ENCODE measurements at regions not wholly inside any gene's neighbourhood (a gene's known extent, or its start where the extent isn't known, plus 50 kb on each side); places are given as distances from the start of the nearest gene placed in this dataset.
A peak's percentile ranks its signal among the peaks of the same experiment; 100 is the strongest.

DNA sequence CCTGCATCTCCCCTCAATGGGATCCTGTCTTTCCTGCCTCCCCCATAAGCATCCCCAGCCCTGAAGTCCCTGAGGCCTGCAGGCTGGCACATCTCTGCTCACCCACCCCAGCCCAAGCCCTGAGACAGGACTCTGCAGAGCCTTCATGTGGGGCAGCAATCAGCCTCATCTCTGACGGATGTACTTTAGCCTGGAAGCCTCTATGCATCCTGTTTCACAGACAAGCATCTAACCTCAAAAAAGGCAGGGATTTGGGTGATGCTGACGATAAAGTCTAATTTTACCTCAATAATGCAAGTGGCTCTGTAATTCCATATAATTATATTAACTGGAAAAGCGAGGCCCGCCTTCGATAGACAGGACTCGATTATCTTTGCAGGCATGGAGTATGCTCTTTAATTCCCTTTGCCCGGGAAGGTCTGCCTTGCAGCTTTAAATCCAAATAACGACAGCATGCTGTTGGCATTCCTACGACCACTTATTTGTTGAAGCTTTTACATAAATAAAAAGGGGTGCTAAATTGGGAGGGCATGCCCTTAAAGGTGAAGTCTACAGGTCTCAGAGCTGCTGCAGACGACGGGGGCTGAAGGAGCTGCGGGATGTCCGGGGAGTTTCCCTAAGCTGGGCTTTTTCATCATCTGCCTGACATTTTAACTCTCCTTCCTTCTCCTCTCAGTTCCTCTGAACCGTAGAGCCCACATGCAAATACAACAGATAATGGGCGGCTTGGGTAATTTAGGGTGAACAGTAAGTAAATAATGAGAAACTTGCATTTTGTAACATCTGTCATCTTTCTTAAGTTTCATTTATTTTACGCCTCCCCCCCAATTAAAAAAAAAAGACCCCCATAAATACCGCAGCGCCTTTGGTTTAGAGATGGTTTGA lies 211.5 kb downstream of the URI1 start:
- no peak for DNase-seq
- ATAC-seq: peak; percentile 35

DNA sequence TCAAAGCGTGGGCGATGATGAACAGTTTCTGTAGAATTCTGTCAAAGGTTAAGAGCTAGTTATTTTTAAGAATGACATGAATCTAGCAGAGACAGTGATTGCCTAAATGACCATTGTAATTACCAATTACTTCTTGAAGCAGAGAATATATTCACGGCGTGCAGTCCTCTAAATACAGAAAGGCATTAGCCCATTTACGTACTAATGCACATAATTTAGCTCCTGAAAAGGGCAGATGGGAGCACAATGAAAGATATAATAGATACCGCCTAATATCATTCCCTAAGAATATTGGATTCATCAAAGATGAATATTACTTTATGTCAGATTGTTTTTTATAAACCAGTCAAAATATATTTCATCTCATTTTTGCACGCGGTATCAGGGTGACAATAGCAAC lies 212.4 kb downstream of the URI1 start:
- ATAC-seq (no peak), DNase-seq (no peak)

DNA sequence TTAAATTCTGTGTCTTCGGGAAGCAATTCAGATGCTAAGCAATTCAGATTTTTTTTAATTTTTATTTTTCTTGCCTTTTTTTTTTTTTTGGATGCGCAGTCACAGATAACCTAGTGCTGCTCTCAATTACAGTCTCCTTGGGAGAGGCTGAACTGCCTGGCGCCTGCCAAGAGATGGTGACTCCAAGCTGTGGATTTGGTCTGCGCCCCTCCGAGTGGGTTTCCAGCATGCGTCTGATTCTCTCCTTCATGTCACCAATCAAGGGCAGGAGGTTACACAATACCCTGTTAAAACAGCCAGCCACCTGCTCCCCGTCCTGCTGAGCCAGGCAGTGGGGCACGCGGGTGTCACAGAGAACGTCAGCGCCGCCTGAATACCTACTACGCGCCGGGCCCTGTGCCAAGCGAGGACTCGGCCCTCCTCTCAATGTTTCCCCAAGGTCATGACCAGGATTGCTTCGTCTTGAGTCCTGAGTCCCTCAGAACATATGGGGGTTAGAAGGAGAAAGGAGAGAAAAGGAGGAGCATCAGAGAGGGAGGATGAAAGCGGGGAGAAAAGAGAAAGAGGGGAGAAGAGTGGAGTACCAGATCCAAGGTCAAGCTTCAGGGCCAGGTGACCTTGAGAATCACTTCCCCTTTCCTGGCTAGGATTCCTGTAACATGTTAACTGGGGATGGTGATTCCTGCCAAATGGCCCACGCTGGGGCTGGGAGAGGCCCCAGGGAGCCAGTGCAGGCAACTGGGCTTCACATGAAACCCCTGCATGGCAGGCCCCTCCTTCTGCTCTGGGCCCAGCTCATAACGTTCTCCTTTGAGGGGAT lies 213.6 kb downstream of the URI1 start:
- ATAC-seq (no peak), DNase-seq (no peak)

GRCh38 chr19:30156646-30157045 lies 214.6 kb downstream of the URI1 start:
- DNase-seq (no peak), ATAC-seq (no peak)

DNA sequence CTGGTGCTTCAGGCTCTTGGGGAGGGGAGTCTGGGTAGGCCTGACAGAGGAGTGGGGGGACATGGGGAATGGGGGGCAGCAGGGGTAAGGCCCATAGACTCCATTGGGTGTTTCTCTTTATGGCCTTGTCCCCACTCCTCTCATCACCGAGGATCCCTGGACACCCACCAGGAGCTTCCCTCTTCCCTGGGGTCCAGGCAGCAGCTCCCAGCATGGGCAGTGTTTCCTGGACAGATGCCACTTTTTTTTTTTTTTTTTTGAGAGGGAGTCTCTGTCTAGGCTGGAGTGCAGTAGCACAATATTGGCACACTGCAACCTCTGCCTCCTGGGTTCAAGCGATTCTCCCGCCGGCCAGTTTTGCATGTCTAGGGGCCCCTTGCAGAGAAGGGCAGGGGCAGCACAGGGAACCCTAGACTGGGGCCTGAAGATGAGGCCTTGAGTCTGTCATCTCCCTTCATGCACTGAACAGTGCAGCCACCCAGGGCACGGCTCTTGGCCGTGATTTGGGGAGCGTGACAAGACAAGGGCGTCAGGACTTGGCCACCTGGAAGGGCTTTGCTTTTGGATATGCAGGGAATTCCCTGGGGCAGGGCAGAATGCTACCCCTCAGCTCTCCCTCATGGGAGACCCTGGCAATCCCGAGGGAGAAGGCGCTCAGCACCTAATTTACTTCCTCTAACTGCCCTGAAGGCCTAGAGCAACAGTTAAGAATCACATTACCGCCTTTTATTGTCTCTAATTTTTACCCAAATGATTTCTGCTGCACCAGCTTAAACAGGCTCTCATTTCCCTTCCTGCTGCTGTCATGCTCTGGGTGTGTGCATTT lies 213.9 kb upstream of the ZNF536 start:
- ATAC-seq (no peak), DNase-seq (no peak)

DNA sequence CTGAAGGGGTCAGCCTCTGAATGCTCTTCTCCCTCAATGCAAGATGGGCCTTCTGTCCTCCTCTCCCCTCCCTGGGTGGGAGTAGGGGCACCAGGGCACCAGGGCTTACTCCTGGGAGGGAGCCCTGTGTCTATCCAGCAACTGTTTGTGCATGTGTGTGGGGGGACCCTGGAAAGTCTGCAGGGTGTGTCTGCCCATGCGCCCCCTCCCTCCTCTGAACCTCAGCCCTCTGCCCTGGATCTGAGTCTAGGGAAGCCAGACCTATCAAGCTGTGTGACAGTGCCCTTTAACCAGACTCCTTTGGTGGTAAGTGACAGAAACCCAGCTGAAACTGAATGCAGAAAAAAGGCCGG lies 213.3 kb upstream of the ZNF536 start:
- DNase-seq: no peak
- no peak for ATAC-seq

DNA sequence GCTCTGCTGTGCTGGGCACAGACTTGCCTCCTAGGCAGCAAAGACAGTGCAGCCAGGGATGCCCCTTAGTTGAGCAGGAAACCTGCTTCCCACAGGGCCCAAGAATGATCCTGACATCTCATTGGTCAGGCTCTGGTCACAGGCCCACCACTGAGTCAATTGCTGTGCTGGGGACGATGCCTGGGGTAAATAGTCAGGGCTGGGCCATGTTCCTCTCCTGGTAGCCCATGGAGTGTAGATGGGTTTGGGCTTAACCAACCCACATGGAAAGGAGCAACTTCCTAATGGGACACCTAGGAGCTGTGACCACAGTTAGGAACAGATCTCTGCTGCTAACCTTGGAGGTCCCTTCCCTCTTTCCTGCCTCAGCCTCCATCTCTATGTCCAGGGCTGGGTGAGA lies 212.5 kb upstream of the ZNF536 start:
- ATAC-seq (no peak), DNase-seq (no peak)

GRCh38 chr19:30160426-30160825 lies 211.8 kb upstream of the ZNF536 start:
- no peak for ATAC-seq
- no peak for DNase-seq

- DNase-seq: no peak
- no peak for ATAC-seq
Observed at GRCh38 chr19:30161021-30161655, 211.0 kb upstream of the ZNF536 start.

DNA sequence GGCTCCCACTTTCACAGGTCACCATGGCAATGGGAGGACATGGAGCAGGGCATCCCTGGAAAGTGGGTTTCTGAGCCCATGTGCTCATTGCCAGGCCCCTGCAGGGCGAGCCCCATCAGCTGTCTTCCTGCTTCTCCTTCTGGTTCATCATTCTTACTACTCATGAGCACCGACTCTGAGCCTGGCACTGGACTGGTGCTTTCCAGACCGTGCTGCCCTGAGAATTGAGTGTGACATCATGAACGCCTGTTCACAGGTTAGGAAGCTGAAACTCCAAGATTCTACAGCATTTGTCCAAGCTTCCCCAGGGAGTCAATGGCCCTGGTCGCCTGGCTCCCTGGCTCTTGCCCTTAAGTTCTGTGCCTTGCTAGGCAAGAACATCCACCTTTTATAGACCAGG lies 210.4 kb upstream of the ZNF536 start:
- ATAC-seq: no peak
- no peak for DNase-seq

DNA sequence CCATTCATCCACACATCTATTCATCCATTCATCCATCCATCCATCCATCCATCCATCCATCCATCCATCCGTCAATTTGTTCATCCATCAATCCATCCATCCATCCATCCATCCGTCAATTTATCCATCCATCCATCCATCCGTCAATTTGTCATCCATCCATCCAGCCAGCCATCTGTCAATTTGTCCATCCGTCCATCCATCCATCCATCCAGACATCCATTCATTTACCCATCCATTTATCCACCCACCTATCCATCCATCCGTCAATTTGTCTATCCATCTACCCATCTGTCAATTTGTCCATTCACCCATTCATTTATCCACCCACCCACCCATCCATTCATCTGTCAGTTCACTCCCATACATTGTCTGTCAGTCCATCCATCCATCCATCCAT lies 209.5 kb upstream of the ZNF536 start:
- ATAC-seq (no peak), DNase-seq (no peak)

DNA sequence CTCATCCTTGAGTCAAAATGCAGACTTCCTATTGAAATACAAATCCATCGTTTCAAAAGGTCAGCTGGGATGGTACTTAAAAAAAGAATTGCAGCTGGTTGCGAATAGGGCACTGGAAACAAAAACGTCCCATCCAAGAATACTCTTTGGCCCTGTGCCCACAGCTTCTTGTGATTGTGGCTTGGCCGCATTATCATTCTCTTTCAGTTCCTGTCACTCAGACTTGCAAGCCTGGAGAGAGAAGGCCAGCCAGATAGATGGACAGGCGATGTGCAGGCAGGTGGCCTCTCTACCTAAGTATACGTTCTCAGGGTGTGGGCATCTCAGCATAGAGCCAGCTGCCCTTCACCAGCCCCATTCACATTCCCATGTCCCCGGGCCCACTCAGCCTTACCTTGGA lies 208.5 kb upstream of the ZNF536 start:
- ATAC-seq: no peak
- no peak for DNase-seq

DNA sequence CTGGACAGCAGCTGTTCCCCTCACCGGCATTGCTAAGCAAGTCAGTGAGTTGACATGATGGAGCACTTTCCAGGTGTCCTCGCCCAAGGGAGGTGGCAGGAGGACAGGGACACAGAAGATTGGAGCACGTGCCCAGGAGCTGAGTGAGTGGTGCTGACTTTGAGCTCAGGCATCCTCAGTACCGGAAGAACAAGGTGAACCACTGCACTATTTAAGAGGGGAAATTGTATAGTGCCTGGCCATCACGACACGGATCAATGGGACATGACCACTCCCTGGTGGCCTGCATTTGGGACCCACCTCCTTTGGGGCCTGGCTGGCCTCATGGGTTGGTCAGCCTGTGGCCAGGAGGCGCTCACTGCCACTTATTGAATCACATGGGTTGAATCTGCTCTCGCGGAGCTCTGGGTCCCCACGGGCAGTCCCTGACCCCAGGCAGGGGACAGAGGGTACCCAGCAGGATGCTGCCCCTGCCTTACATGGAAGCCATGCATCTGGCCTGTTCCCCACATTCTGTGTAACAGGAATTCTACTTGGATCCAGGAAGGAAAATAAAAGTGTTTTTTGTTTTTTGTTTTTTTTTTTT lies 206.9 kb upstream of the ZNF536 start:
- ATAC-seq (no peak), DNase-seq (no peak)

DNA sequence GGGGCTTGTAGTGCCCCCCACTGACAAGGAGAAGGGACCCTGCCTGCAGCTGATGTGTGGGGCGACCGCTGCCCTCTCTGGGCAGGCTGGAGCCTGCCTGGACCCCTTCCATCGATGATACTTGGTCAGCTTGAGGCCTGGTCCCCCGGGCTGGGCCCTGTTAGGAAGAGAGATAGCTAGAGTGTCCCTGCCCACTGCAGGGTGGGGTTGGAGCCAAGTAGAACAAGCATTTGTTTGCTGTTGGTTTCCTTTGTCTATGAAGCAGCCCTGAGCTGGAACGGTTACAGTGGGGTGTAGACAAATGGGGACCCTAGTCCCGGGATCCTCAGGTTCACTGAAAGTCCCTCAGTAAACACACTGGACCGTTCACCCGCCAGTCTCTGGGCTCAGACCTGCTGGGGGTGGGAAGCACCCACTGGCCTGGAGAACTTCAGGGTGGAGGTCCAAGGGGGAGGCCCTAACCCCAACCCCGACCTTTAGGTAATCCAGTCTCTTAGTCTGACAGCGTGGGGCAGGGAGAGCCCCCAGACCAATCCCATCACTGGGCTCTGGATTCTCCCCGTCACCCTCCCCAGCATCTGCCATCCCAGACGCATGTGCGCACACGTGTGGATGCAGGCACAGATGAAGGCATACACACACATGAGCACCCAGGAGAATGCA lies 204.8 kb upstream of the ZNF536 start:
- DNase-seq (no peak), ATAC-seq (no peak)

DNA sequence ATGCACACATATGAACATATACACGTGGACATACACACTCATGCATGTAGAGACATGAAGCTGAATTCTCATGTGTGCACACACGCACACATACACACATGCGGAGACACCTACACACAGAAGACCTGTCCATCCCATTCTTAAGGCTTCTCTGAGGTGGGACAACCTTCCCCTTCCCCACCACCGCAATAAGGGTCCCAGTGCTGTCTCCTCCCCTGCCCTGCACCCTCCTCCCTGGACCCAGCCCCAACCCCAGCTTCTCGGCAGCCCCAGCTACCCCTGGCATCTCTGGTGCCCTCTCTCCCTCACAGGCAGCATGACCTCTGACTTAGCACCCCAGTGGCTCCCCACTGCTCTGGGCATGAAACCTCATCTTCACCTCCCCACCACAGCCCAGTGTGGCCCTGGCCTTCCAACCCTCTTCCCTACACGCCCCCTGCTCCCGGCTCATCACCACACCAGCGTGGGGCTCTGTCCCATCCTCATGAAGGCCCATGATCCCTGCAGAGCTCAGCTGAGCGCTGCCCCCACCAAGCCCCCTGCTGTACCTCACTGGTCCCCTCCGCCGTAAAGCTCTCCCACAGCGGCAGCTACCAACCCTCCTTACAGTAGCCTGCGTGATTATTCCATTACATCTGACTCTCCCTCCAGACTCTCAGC lies 204.1 kb upstream of the ZNF536 start:
- ATAC-seq (no peak), DNase-seq (no peak)

- ATAC-seq (no peak), DNase-seq (no peak)
Observed at GRCh38 chr19:30168760-30169159, 203.4 kb upstream of the ZNF536 start.

DNA sequence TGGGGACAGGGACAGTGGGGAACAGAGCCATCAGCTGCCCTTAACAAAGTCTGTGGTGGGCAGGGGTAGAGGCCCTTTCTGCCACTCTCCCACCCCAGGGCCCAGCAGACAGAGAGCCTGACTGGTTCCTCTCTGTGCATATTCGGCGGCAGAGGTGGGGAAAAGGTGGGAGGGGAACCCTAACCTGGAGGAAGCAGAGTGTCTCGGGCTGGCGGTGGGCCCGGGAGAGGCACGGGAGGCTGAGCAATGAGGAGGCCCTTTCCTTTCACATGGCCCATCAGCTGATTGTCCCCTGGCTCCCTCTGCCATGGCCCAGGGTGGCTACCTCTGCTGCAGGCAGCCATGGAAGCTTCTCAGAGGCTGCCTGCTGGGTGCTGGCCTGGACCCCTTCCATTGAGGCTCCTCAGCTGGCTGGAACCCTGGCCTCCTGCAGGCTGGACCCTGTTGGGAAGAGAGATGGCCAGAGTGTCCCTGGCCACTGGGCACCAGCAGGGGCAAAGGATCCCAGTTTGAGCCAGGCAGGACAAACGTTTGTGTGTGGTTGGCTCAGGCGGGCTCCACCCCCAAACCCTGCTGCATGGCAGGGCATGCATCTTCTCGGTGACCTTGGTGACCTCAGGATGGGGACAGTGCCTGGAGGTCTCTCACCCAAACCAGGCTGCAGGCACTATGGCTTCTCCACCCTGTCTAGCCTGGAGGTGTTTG lies 202.8 kb upstream of the ZNF536 start:
- DNase-seq (no peak), ATAC-seq (no peak)

- ATAC-seq (no peak), DNase-seq (no peak)
Observed at GRCh38 chr19:30170081-30170480, 202.1 kb upstream of the ZNF536 start.

GRCh38 chr19:30170495-30171137 lies 201.6 kb upstream of the ZNF536 start:
- ATAC-seq: no peak
- no peak for DNase-seq
